Right lobe of liver (tissue), 6 donors: ENCODE measurements at regions not wholly inside any gene's neighbourhood (a gene's known extent, or its start where the extent isn't known, plus 50 kb on each side); places are given as distances from the start of the nearest gene placed in this dataset.

Experiments used
- ATAC-seq, 4 donors: fragments of 200-7000 bp; cut with Tn5 transposase; one replicate each; pipeline ENCODE4 v1.9.1; 2020; ENCODE audit warnings: mild to moderate bottlenecking in 4 of 4, moderate library complexity in 4 of 4
- DNase-seq, 3 donors: peaks; one replicate each; pipeline ENCODE4 v3.0.0-alpha.2; 2020
- H3K27ac ChIP-seq, 3 donors: fragments of 200-600 bp; one replicate each; pipeline ENCODE4 v1.8.0; 2022
- H3K27me3 ChIP-seq, 2 donors: fragments of 200-600 bp; one replicate each; pipeline ENCODE4 v1.8.0; 2022
- H3K36me3 ChIP-seq, 4 donors: fragments of 200-600 bp; sonication (generic) in 1 of 4; one replicate each; pipeline versions ENCODE4 v1.5.1 to v1.8.0; 2017 to 2022; ENCODE audit warnings: control low read depth in 1 of 4
- H3K4me1 ChIP-seq, 4 donors: fragments of 200-600 bp; sonication (generic) in 1 of 4; one replicate each; pipeline versions ENCODE4 v1.5.1 to v1.8.0; 2017 to 2022; ENCODE audit warnings: control low read depth in 1 of 4
- H3K4me3 ChIP-seq, 3 donors: fragments of 200-600 bp; one replicate each; pipeline ENCODE4 v1.8.0; 2022
- H3K9me3 ChIP-seq, 4 donors: fragments of 200-600 bp; sonication (generic) in 1 of 4; one replicate each; pipeline versions ENCODE4 v1.5.1 to v1.8.0; 2017 to 2022; ENCODE audit warnings: control low read depth in 1 of 4
- CTCF ChIP-seq, 4 donors: fragments of 200-600 bp in 3 of 4; fragments of 450-650 bp in 1 of 4; IDR thresholded peaks; one replicate each; pipeline versions ENCODE4 v1.5.1 to v1.8.0; 2016 to 2022; ENCODE audit warnings: antibody characterized with exemption in 4 of 4, mild to moderate bottlenecking in 2 of 4
- POLR2A ChIP-seq: fragments of 450-650 bp; IDR thresholded peaks from one replicate; pipeline ENCODE4 v1.6.1; 2017; ENCODE audit warnings: antibody characterized with exemption, mild to moderate bottlenecking
- WGBS: methylation state at CpG from one replicate; pipeline ENCODE4 v1.1.6; 2018; ENCODE audit warnings: low coverage, low lambda C conversion rate; ENCODE audit not compliant: insufficient coverage; ENCODE audit errors: missing lambda C conversion rate; 5-methylcytosine and 5-hydroxymethylcytosine counted together
- intact Hi-C, 2 donors: fragments of 100-400 bp; cut with DNase I; formaldehyde crosslinking; loops; one replicate each; pipeline versions ENCODE4 v1.11.2 to v1.14.1; 2022
- donor health status: DM: no; HTN: yes; CAD: no.
- donor health status: DM: no; HTN: no; CAD: no.
- donor health status: DM: no; HTN: no; CAD: no.
- donor health status: DM: no; HTN: yes; CAD: no.
- donor health status: DM: no; HTN: yes; CAD: no.

GRCh38 chr6:4271761-4272470, 136.5 kb upstream of the ECI2 start:
- WGBS, result 81% methylated on average over 6 of the region's 6 CpGs

GRCh38 chr6:4270776-4271175, 135.4 kb upstream of the ECI2 start:
- H3K4me1 ChIP-seq, result peaks cover 0 to 6% (median 0%) of the 10 kb centered on the region in 4 donors
- whole genome bisulfite sequencing, result 75% methylated on average over 1 of the region's 1 CpG
- no peaks in the 10 kb centered on the region for H3K9me3 ChIP-seq
- TF ChIP-seq CTCF (IDR thresholded peaks at IDR 0.05), result no peak
- TF ChIP-seq POLR2A, result no peak
- DNase-seq (no peak), ATAC-seq (peak in 2 of 4 donors; percentile 33 to 87)
- no peak overlapping the region for H3K4me3 ChIP-seq
- intact Hi-C loops, result no loop called here
- no peaks in the 10 kb centered on the region for H3K36me3 ChIP-seq
- no peaks in the 10 kb centered on the region for H3K27me3 ChIP-seq
- no peak overlapping the region for H3K27ac ChIP-seq

More at GRCh38 chr6:4271761-4272470, 136.5 kb upstream of the ECI2 start:
- H3K36me3 ChIP-seq, result no peaks in the 10 kb centered on the region
- TF ChIP-seq POLR2A (no peak), CTCF (IDR thresholded peaks at IDR 0.05) (no peak)
- peak in 2 of 4 donors; percentile 39 to 82 for ATAC-seq
- intact Hi-C loops, result no loop called here
- H3K4me3 ChIP-seq, result no peak overlapping the region
- peaks cover 0 to 6% (median 0%) of the 10 kb centered on the region in 4 donors for H3K4me1 ChIP-seq
- no peaks in the 10 kb centered on the region for H3K9me3 ChIP-seq
- H3K27me3 ChIP-seq, result no peaks in the 10 kb centered on the region
- H3K27ac ChIP-seq, result no peak overlapping the region
- no peak for DNase-seq

GRCh38 chr6:4270001-4270400, 134.6 kb upstream of the ECI2 start:
- Histone ChIP-seq H3K27ac (no peak overlapping the region), H3K4me1 (peaks cover 0 to 6% (median 0%) of the 10 kb centered on the region in 4 donors), H3K9me3 (no peaks in the 10 kb centered on the region), H3K27me3 (no peaks in the 10 kb centered on the region), H3K36me3 (no peaks in the 10 kb centered on the region), H3K4me3 (no peak overlapping the region)
- DNase-seq, result no peak
- no peak for TF ChIP-seq CTCF (IDR thresholded peaks at IDR 0.05)
- TF ChIP-seq POLR2A, result no peak
- intact Hi-C loops, result no loop called here
- WGBS, result 80% methylated on average over 4 of the region's 4 CpGs
- ATAC-seq, result no peak

GRCh38 chr6:4268171-4268570, 132.8 kb upstream of the ECI2 start:
- Histone ChIP-seq H3K4me1 (peaks cover 0 to 6% (median 0%) of the 10 kb centered on the region in 4 donors), H3K27me3 (no peaks in the 10 kb centered on the region), H3K9me3 (no peaks in the 10 kb centered on the region), H3K4me3 (no peak overlapping the region), H3K36me3 (no peaks in the 10 kb centered on the region), H3K27ac (no peak overlapping the region)
- ATAC-seq (no peak), DNase-seq (no peak)
- intact Hi-C loops, result no loop called here
- WGBS, result 60% methylated on average over 1 of the region's 2 CpGs
- no peak for TF ChIP-seq POLR2A
- TF ChIP-seq CTCF (IDR thresholded peaks at IDR 0.05), result no peak
